HUDEP-2 (cell line): ENCODE measurements at regions not wholly inside any gene's neighbourhood (a gene's known extent, or its start where the extent isn't known, plus 50 kb on each side); places are given as distances from the start of the nearest gene placed in this dataset.
"Not testable (repeated sequence)": the region's sequence is repeated elsewhere in the genome, so short reads cannot be mapped to it uniquely, and the experiment has no call there.

ENCODE experiments used
- DNase-seq, 76 experiments: peaks; one replicate each; lab custom pipeline; 2025; ENCODE audit not compliant: unreplicated experiment in 76 of 76; lab: John Stamatoyannopoulos, UW

GRCh38 chr10:9060314-9060713 lies 1005.8 kb downstream of the GATA3 start:
- DNase-seq = no peak

GRCh38 chr10:9061871-9062270 lies 1007.4 kb downstream of the GATA3 start:
- DNase-seq = no peak

GRCh38 chr10:9066152-9066551 lies 1011.7 kb downstream of the GATA3 start:
- DNase-seq = no peak

DNA sequence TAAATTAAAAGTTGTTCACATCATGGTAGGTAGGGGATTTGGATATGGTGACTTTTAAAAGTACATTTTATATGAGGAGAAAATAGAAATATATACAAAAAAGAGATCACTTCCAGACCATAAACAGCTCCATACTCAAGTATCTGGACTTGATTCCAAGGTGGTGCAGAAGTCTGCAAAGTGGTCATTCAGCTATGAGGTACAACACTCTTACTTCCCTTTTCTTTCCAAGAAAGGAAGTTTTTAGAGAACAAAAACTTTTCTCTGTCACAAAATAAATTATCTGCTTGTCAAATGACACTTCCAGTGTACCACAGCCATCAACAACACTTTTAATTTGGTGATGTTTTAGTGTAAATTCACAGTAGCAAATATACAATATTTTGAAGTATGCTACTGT lies 1013.5 kb downstream of the GATA3 start:
- no peak for DNase-seq

- DNase-seq = no peak
These were observed 1014.6 kb downstream of the GATA3 start for GRCh38 chr10:9069136-9069535.

GRCh38 chr10:9075420-9075819 lies 1020.9 kb downstream of the GATA3 start:
- no peak for DNase-seq

DNA sequence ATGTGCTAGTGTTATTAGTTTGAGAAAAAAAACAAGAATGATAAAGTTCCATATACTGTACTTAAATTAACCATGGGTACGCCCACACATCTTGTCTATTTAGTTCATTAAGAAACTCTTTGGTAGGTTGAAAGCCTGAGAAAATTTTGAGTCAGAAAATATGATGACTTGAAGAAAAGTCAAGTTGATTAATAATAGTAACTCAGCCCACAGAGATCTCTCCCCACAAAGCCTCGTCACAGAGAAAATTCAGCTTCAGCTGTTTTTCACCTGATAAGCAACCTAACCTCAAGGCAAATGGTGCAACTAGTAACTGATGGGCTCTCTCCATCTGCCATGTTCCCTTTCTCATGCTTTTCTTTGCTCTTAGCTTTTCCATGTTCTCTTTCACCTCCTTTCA lies 1021.6 kb downstream of the GATA3 start:
- DNase-seq = no peak

DNA sequence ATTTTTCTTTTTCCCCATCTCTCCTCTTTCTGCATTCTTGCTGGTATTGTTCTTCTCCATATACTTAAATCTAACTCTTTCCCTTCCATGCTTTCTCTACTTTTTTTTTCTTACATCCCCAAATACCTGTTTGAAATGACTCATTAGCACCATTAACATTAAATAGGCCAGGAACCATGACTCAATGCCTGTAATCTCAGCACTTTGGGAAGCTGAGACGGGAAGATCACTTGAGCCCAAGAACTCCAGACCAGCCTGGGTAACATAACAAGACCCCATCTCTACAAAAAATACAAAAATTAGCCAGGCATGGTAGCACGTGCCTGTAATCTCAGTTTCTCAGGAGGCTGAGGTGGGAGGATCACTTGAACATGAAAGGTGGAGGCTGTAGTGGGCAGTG lies 1026.8 kb downstream of the GATA3 start:
- DNase-seq = no peak

GRCh38 chr10:9081961-9082360 lies 1027.5 kb downstream of the GATA3 start:
- no peak for DNase-seq

DNA sequence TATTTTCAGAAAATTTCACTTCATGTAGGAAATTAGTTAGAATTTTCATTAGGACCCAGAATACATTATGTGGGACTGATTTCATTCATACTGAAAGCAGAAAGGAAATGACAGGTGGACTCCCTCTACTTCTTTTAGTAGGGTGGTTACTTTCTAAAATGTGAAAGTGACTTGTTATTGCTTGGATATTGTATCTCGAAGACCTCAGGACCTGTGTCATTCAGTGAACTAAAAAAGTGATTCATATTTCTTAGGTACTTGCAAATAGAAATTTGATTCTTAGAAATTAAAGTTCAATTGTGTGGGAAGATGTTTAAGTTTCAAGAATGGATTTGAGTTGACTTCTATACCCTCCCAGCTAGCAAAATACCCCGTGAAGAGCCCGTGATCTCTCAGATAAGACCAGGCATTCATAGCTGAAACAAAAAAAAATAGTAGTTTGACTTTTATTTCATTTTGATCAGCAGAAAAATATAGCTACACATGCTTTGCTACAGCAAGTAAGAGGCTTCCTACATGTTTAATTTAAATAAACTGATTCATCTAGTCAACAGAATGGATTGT lies 1037.1 kb downstream of the GATA3 start:
- no peak for DNase-seq

DNA sequence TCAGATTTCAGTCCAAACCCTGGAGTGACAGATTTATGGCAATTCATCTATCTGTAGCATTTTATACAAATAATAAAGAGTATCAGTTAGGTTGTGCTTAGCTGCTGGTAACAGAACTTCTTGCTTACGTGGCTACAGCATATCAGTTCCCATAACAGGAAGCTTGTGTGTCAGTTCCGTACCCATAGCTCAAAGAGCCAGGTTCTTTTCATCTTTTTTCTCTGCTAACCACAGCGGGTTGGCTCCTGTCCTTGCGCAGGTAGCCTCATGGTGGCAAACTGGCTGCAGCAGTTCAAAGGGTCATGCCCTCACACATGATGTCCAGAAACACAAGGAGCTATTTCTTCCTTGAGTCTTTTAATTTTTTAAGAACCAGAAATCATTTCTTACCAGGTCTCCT lies 1041.8 kb downstream of the GATA3 start:
- DNase-seq = no peak

GRCh38 chr10:9097206-9097990 lies 1042.9 kb downstream of the GATA3 start:
- no peak for DNase-seq

GRCh38 chr10:9097991-9098306 lies 1043.5 kb downstream of the GATA3 start:
- no peak for DNase-seq

DNA sequence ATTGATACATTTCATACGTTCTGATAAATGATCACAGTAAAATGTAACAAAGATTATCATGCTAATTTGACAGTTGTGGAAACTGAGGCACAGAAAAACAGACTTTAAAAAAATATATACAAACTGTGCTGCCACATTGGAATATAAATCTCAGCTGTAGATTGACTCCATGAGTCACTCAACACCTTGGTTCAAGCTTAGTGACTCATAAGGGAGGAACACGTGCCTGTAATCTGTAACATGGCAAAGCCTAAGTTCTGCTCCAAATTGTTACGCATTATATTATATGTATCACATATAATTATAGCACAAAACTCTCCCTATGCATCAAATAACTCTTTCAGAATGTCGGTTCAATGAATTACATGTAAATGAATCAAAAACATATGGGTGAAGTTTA lies 1047.5 kb downstream of the GATA3 start:
- no peak for DNase-seq

GRCh38 chr10:9103301-9103700 lies 1048.8 kb downstream of the GATA3 start:
- no peak for DNase-seq

DNA sequence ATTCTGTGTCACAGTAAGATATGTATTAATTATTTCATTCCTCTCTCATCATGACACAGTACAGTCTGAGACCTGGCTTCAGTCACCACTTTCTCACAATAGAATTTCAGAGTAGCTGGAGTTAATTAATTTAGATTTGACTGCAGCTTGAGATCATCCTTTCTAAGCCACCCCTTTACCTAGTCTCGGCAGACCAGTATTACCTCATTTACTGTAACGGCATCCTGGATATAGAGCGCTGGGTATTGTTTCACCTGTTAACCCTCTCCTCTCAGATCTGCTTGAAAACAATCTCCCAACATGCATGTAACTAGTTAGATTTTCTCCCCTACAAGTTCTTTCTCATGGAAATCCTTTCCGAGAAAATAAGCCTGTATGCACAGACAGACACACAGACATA lies 1057.5 kb downstream of the GATA3 start:
- no peak for DNase-seq

GRCh38 chr10:9126728-9127127 lies 1072.2 kb downstream of the GATA3 start:
- DNase-seq = no peak

GRCh38 chr10:9137368-9137767 lies 1082.9 kb downstream of the GATA3 start:
- DNase-seq = peak in 3 of 76 experiments; percentile 4 to 10 (median 6)

GRCh38 chr10:9138829-9139228 lies 1084.3 kb downstream of the GATA3 start:
- DNase-seq = not testable (repeated sequence)

- DNase-seq = no peak
These were observed 1085.9 kb downstream of the GATA3 start for GRCh38 chr10:9140373-9140772.

DNA sequence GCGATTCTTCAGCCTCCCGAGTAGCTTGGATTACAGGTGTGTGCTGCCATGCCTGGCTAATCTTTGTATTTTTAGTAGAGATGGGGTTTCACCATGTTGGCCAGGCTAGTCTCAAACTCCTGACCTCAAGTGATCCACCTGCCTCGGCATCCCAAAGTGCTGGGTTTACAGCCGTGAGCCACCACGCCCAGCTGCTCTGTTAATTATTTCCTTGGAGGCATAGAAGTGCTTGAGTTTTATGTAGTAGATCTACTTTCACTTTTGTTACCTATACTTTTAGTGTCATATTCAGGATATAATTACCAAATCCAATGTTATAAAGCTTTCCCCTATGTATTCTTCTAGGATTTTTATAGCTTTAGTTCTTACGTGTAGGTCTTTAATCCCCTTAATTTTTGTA lies 1093.0 kb downstream of the GATA3 start:
- no peak for DNase-seq

GRCh38 chr10:9149134-9149533 lies 1094.6 kb downstream of the GATA3 start:
- no peak for DNase-seq

DNA sequence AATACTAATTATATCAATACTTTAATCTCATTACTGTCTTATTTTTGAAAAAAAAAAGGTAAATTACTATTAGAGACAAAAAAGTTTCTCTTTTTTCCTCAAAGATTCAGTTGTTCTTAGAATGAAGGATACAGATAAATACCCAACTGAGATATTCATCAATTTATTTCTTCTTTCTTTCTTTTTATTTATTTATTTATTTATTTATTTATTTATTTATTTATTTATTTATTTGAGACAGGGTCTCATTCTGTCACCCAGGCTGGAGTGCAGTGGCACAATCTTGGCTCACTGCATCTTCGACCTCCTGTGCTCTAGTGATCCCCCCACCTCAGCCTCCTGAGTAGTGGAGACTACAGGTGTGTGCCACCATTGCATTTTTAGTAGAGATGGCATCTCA lies 1098.6 kb downstream of the GATA3 start:
- DNase-seq = not testable (repeated sequence)
